GM20431 (cell line): ENCODE measurements at regions not wholly inside any gene's neighbourhood (a gene's known extent, or its start where the extent isn't known, plus 50 kb on each side); places are given as distances from the start of the nearest gene placed in this dataset.
"Not testable (repeated sequence)": the region's sequence is repeated elsewhere in the genome, so short reads cannot be mapped to it uniquely, and the experiment has no call there.

Experiments
- in situ Hi-C: fragments of 300-500 bp; cut with MseI, MboI; formaldehyde crosslinking; loops from one replicate; pipeline ENCODE4 v1.15.0; 2020; ENCODE audit warnings: low sequenced_read_pairs; ENCODE audit not compliant: unreplicated experiment

- in situ Hi-C loops = no loop called here
Observed at GRCh38 chr10:3270577-3271316, 98.2 kb upstream of the PITRM1 start.

GRCh38 chr10:3268025-3268424 is 95.4 kb upstream of the PITRM1 start:
- in situ Hi-C loops = no loop called here

- in situ Hi-C loops = no loop called here
Observed at GRCh38 chr10:3265088-3265487, 92.5 kb upstream of the PITRM1 start.

- in situ Hi-C loops = no loop called here
Observed at GRCh38 chr10:3264161-3264761, 91.7 kb upstream of the PITRM1 start.

- in situ Hi-C loops = no loop called here
Observed at GRCh38 chr10:3263747-3264146, 91.2 kb upstream of the PITRM1 start.

GRCh38 chr10:3263082-3263481 is 90.5 kb upstream of the PITRM1 start:
- in situ Hi-C loops = no loop called here

GRCh38 chr10:3261921-3262320 is 89.3 kb upstream of the PITRM1 start:
- in situ Hi-C loops = no loop called here

- in situ Hi-C loops = no loop called here
Observed at GRCh38 chr10:3260066-3260834, 87.7 kb upstream of the PITRM1 start.

GRCh38 chr10:3259499-3259898 is 86.9 kb upstream of the PITRM1 start:
- in situ Hi-C loops = no loop called here

- in situ Hi-C loops = no loop called here
Observed at GRCh38 chr10:3258394-3258793, 85.8 kb upstream of the PITRM1 start.

GRCh38 chr10:3255616-3256015 is 83.0 kb upstream of the PITRM1 start:
- in situ Hi-C loops = no loop called here

GRCh38 chr10:3255075-3255474 is 82.5 kb upstream of the PITRM1 start:
- in situ Hi-C loops = no loop called here

- in situ Hi-C loops = not testable (repeated sequence)
Observed at GRCh38 chr10:3253974-3254373, 81.4 kb upstream of the PITRM1 start.

- in situ Hi-C loops = no loop called here
Observed at GRCh38 chr10:3251172-3251571, 78.6 kb upstream of the PITRM1 start.

GRCh38 chr10:3249307-3249889 is 76.8 kb upstream of the PITRM1 start:
- in situ Hi-C loops = loop anchor here (25.0 kb wide), 2 partner anchors 1413 to 1513 kb away; no protein-coding TSS in a partner anchor

GRCh38 chr10:3248526-3249306 is 76.1 kb upstream of the PITRM1 start:
- in situ Hi-C loops = loop anchor here (25.0 kb wide), 2 partner anchors 1414 to 1514 kb away; no protein-coding TSS in a partner anchor

GRCh38 chr10:3245395-3245794 is 72.8 kb upstream of the PITRM1 start:
- in situ Hi-C loops = loop anchor here (25.0 kb wide), 2 partner anchors 1417 to 1517 kb away; no protein-coding TSS in a partner anchor

- in situ Hi-C loops = loop anchor here (25.0 kb wide), 2 partner anchors 1420 to 1520 kb away; no protein-coding TSS in a partner anchor
Observed at GRCh38 chr10:3241967-3242650, 69.5 kb upstream of the PITRM1 start.

GRCh38 chr10:3241274-3241921 is 68.8 kb upstream of the PITRM1 start:
- in situ Hi-C loops = loop anchor here (25.0 kb wide), 2 partner anchors 1421 to 1521 kb away; no protein-coding TSS in a partner anchor
